WI38 (cell line): ENCODE measurements at regions not wholly inside any gene's neighbourhood (a gene's known extent, or its start where the extent isn't known, plus 50 kb on each side); places are given as distances from the start of the nearest gene placed in this dataset.
A peak's percentile ranks its signal among the peaks of the same experiment; 100 is the strongest.

Experiments used
- H3K4me3 ChIP-seq: 2 replicates; pipeline ENCODE4 v1.5.1; 2011; ENCODE audit warnings: low read depth, mild to moderate bottlenecking, control low read depth, low read length
- CTCF ChIP-seq: IDR thresholded peaks from 2 replicates; pipeline ENCODE4 v1.5.1; 2012; ENCODE audit warnings: low read depth, mild to moderate bottlenecking, control low read depth, low read length

GRCh38 chr14:22325676-22326400 lies 263.2 kb downstream of the DAD1 start:
- no peak for TF ChIP-seq CTCF
- no peak overlapping the region for H3K4me3 ChIP-seq

- no peak for TF ChIP-seq CTCF
- no peak overlapping the region for H3K4me3 ChIP-seq
Observed at GRCh38 chr14:22320362-22320750, 268.7 kb downstream of the DAD1 start.

GRCh38 chr14:22319526-22320361 lies 269.3 kb downstream of the DAD1 start:
- peak; percentile 56 for TF ChIP-seq CTCF
- H3K4me3 ChIP-seq: no peak overlapping the region

GRCh38 chr14:22318951-22319350 lies 270.1 kb downstream of the DAD1 start:
- H3K4me3 ChIP-seq: no peak overlapping the region
- no peak for TF ChIP-seq CTCF

- no peak for TF ChIP-seq CTCF
Observed at GRCh38 chr14:22316473-22316872, 272.6 kb downstream of the DAD1 start.

GRCh38 chr14:22315336-22315735 lies 273.7 kb downstream of the DAD1 start:
- no peak overlapping the region for H3K4me3 ChIP-seq
- TF ChIP-seq CTCF: no peak

More at GRCh38 chr14:22316473-22316872, 272.6 kb downstream of the DAD1 start:
- H3K4me3 ChIP-seq: no peak overlapping the region

- H3K4me3 ChIP-seq: no peak overlapping the region
- peak; percentile 52 for TF ChIP-seq CTCF
Observed at GRCh38 chr14:22314183-22314820, 274.7 kb downstream of the DAD1 start.
